ENCODE measurements at regions not wholly inside any gene's neighbourhood (a gene's known extent, or its start where the extent isn't known, plus 50 kb on each side); places are given as distances from the start of the nearest gene placed in this dataset.
A peak's percentile ranks its signal among the peaks of the same experiment; 100 is the strongest.

- peak overlapping the region; percentile 75 to 76 for H3K4me3 ChIP-seq
- no peaks in the 10 kb centered on the region for H3K27me3 ChIP-seq
- WGBS, 2 donors (ENCODE audit: low coverage in 1 of 2): 50 to 54% methylated on average over 8 to 15 of the region's 47 CpGs
- H3K4me1 ChIP-seq: peaks cover 0 to 25% (median 0%) of the 10 kb centered on the region in 3 donors
- peaks cover 0 to 4% (median 0%) of the 10 kb centered on the region in 3 donors for H3K9me3 ChIP-seq
- peak; percentile 73 for ATAC-seq
- peak overlapping the region; percentile 82 to 96 (median 88) for H3K27ac ChIP-seq
- H3K36me3 ChIP-seq: no peaks in the 10 kb centered on the region
- TF ChIP-seq CTCF (IDR thresholded peaks at IDR 0.05) (peak in 2 of 4 experiments; percentile 14 to 24), EP300 (IDR thresholded peaks at IDR 0.05) (no peak), POLR2A (IDR thresholded peaks at IDR 0.05) (no peak), POLR2AphosphoS5 (IDR thresholded peaks at IDR 0.05) (peak; percentile 13)
These were observed 50.5 kb upstream of the ATF3 start for GRCh38 chr1:212557739-212558692.

GRCh38 chr1:212558693-212559480 lies 49.7 kb upstream of the ATF3 start:
- WGBS, 2 donors (ENCODE audit: low coverage in 1 of 2): 17 to 29% methylated on average over 1 to 5 of the region's 62 CpGs
- Histone ChIP-seq H3K27me3 (no peaks in the 10 kb centered on the region), H3K36me3 (no peaks in the 10 kb centered on the region), H3K9me3 (peaks cover 0 to 7% (median 0%) of the 10 kb centered on the region in 3 donors), H3K27ac (peak overlapping the region; percentile 82 to 96 (median 88)), H3K4me3 (peak overlapping the region; percentile 75 to 76), H3K4me1 (peaks cover 0 to 25% (median 0%) of the 10 kb centered on the region in 3 donors)
- peak; percentile 96 for TF ChIP-seq POLR2AphosphoS5 (IDR thresholded peaks at IDR 0.05)
- TF ChIP-seq POLR2A (IDR thresholded peaks at IDR 0.05): peak; percentile 34 to 53
- TF ChIP-seq EP300 (IDR thresholded peaks at IDR 0.05): peak; percentile 54
- TF ChIP-seq CTCF (IDR thresholded peaks at IDR 0.05): no peak
- peak; percentile 91 for ATAC-seq

All from gastroesophageal sphincter (tissue), 4 donors.